DOHH2 (cell line): ENCODE measurements at regions not wholly inside any gene's neighbourhood (a gene's known extent, or its start where the extent isn't known, plus 50 kb on each side); places are given as distances from the start of the nearest gene placed in this dataset.

Experiments
- H3F3A ChIP-seq: fragments of 200-600 bp; sonication (generic), shearing (Covaris generic); 2 replicates; pipeline ENCODE4 v1.6.0; 2016; ENCODE audit warnings: antibody characterized with exemption, mild to moderate bottlenecking; ENCODE audit not compliant: control insufficient read depth, insufficient read depth
- H3K27ac ChIP-seq: fragments of 200-600 bp; sonication (generic); 2 replicates; pipeline ENCODE4 v1.5.1; 2014; ENCODE audit warnings: low read depth, mild to moderate bottlenecking, low read length, moderate library complexity
- H3K27me3 ChIP-seq: fragments of 200-600 bp; sonication (generic); 2 replicates; pipeline ENCODE4 v1.6.1; 2014; ENCODE audit warnings: mild to moderate bottlenecking, low read length, mixed read lengths; ENCODE audit not compliant: control insufficient read depth
- H3K36me3 ChIP-seq: fragments of 200-600 bp; sonication (generic); 2 replicates; pipeline ENCODE4 v1.6.1; 2014; ENCODE audit warnings: mild to moderate bottlenecking, low read length, moderate library complexity, mixed read lengths; ENCODE audit not compliant: control insufficient read depth
- H3K4me1 ChIP-seq: fragments of 200-600 bp; sonication (generic); 2 replicates; pipeline ENCODE4 v1.6.1; 2014; ENCODE audit warnings: mild to moderate bottlenecking, low read length, mixed read lengths; ENCODE audit not compliant: control insufficient read depth
- H3K4me2 ChIP-seq: fragments of 200-600 bp; sonication (generic); 2 replicates; pipeline ENCODE4 v1.6.0; 2014; ENCODE audit warnings: mild to moderate bottlenecking, low read length, moderate library complexity
- H3K4me3 ChIP-seq: fragments of 200-600 bp; sonication (generic); 2 replicates; pipeline ENCODE4 v1.5.1; 2014; ENCODE audit warnings: mild to moderate bottlenecking, low read length, mixed read lengths
- H3K79me2 ChIP-seq: fragments of 200-600 bp; sonication (generic); 2 replicates; pipeline ENCODE4 v1.6.1; 2014; ENCODE audit warnings: mild to moderate bottlenecking, low read length, mixed read lengths; ENCODE audit not compliant: control insufficient read depth
- H3K9me2 ChIP-seq: fragments of 200-600 bp; sonication (generic); replicated peaks from 2 replicates; pipeline ENCODE4 v1.6.1; 2014; ENCODE audit warnings: mild to moderate bottlenecking, low read length, mixed read lengths; ENCODE audit not compliant: control insufficient read depth
- H3K9me3 ChIP-seq: fragments of 200-600 bp; sonication (generic); 2 replicates; pipeline ENCODE4 v1.6.1; 2014; ENCODE audit warnings: antibody characterized with exemption, low read length, mixed read lengths; ENCODE audit not compliant: control insufficient read depth, insufficient read depth
- H4K20me1 ChIP-seq: fragments of 200-600 bp; sonication (generic); 2 replicates; pipeline ENCODE4 v1.6.0; 2014; ENCODE audit warnings: low read depth, mild to moderate bottlenecking, antibody characterized with exemption, low read length, moderate library complexity; ENCODE audit not compliant: control insufficient read depth, insufficient read depth
- CTCF ChIP-seq: fragments of 200-600 bp; sonication (generic); IDR thresholded peaks from one replicate; pipeline ENCODE4 v1.5.1; 2014; ENCODE audit warnings: antibody characterized with exemption, mild to moderate bottlenecking, low read depth, low read length; ENCODE audit not compliant: poor library complexity, severe bottlenecking
- EZH2phosphoT487 ChIP-seq: fragments of 200-600 bp; sonication (generic); IDR thresholded peaks from 2 replicates; pipeline ENCODE4 v1.6.1; 2017; ENCODE audit warnings: borderline replicate concordance, mild to moderate bottlenecking, antibody characterized with exemption, low read length, moderate library complexity, mixed read lengths

- Histone ChIP-seq H3K36me3 (no peaks in the 10 kb centered on the region), H3K4me1 (no peaks in the 10 kb centered on the region), H4K20me1 (no peaks in the 10 kb centered on the region), H3K4me3 (no peak overlapping the region), H3K4me2 (no peak overlapping the region), H3K9me3 (no peaks in the 10 kb centered on the region), H3K27ac (no peak overlapping the region), H3K9me2 (no peaks in the 10 kb centered on the region), H3K79me2 (no peaks in the 10 kb centered on the region), H3F3A (no peaks in the 10 kb centered on the region), H3K27me3 (no peaks in the 10 kb centered on the region)
- TF ChIP-seq CTCF: no peak
- TF ChIP-seq EZH2phosphoT487: no peak
These were observed 606.6 kb upstream of the DPP6 start for GRCh38 chr7:153445641-153446040.

GRCh38 chr7:153446490-153446889, 605.7 kb upstream of the DPP6 start:
- no peaks in the 10 kb centered on the region for H3K9me3 ChIP-seq

GRCh38 chr7:153447011-153447410, 605.2 kb upstream of the DPP6 start:
- Histone ChIP-seq H3K4me2 (no peak overlapping the region), H3K36me3 (no peaks in the 10 kb centered on the region), H3K9me3 (no peaks in the 10 kb centered on the region), H3K27me3 (no peaks in the 10 kb centered on the region), H3K4me1 (no peaks in the 10 kb centered on the region), H3K4me3 (no peak overlapping the region), H3K79me2 (no peaks in the 10 kb centered on the region), H3F3A (no peaks in the 10 kb centered on the region), H3K27ac (no peak overlapping the region), H4K20me1 (no peaks in the 10 kb centered on the region), H3K9me2 (no peaks in the 10 kb centered on the region)
- no peak for TF ChIP-seq EZH2phosphoT487
- TF ChIP-seq CTCF: no peak

More at GRCh38 chr7:153446490-153446889, 605.7 kb upstream of the DPP6 start:
- H3K4me1 ChIP-seq: no peaks in the 10 kb centered on the region
- H3K36me3 ChIP-seq: no peaks in the 10 kb centered on the region
- H3K27ac ChIP-seq: no peak overlapping the region
- no peaks in the 10 kb centered on the region for H3K9me2 ChIP-seq
- no peak for TF ChIP-seq CTCF
- H3F3A ChIP-seq: no peaks in the 10 kb centered on the region
- H4K20me1 ChIP-seq: no peaks in the 10 kb centered on the region
- no peaks in the 10 kb centered on the region for H3K27me3 ChIP-seq
- no peak overlapping the region for H3K4me2 ChIP-seq
- no peaks in the 10 kb centered on the region for H3K79me2 ChIP-seq
- no peak overlapping the region for H3K4me3 ChIP-seq

GRCh38 chr7:153452661-153453060, 599.5 kb upstream of the DPP6 start:
- H3K27me3 ChIP-seq: no peaks in the 10 kb centered on the region
- H4K20me1 ChIP-seq: no peaks in the 10 kb centered on the region
- no peak overlapping the region for H3K4me2 ChIP-seq
- H3K36me3 ChIP-seq: no peaks in the 10 kb centered on the region
- H3K4me1 ChIP-seq: no peaks in the 10 kb centered on the region
- TF ChIP-seq EZH2phosphoT487: no peak
- TF ChIP-seq CTCF: no peak
- no peaks in the 10 kb centered on the region for H3K9me2 ChIP-seq
- H3K9me3 ChIP-seq: no peaks in the 10 kb centered on the region; the same call in 1 of the 2 replicates
- H3F3A ChIP-seq: no peaks in the 10 kb centered on the region
- H3K4me3 ChIP-seq: no peak overlapping the region
- H3K27ac ChIP-seq: no peak overlapping the region
- no peaks in the 10 kb centered on the region for H3K79me2 ChIP-seq
